Transverse colon (tissue), 4 donors: ENCODE measurements at regions not wholly inside any gene's neighbourhood (a gene's known extent, or its start where the extent isn't known, plus 50 kb on each side); places are given as distances from the start of the nearest gene placed in this dataset.

Experiments
- POLR2A ChIP-seq: fragments of 450-650 bp; IDR thresholded peaks from one replicate; pipeline ENCODE4 v1.6.1; 2016; ENCODE audit warnings: antibody characterized with exemption, mild to moderate bottlenecking, moderate library complexity
- POLR2AphosphoS5 ChIP-seq, 3 donors: sonication (generic); formaldehyde crosslinking; IDR thresholded peaks; one replicate each; pipeline ENCODE4 v1.6.1; 2016; ENCODE audit warnings: antibody characterized with exemption in 3 of 3
- TF ChIP-seq, protein P1 (sequence below), 5 experiments: fragments of 200-600 bp in 3 of 5; fragments of 450-650 bp in 2 of 5; sonication (generic) in 3 of 5; IDR thresholded peaks; 1 replicate in 2 of 5; 2 replicates in 3 of 5; pipeline ENCODE4 v1.5.1; 2016 to 2017; ENCODE audit warnings: antibody characterized with exemption in 5 of 5, inconsistent platforms in 3 of 5, mild to moderate bottlenecking in 2 of 5, moderate library complexity in 1 of 5

- TF ChIP-seq, protein P1, sequence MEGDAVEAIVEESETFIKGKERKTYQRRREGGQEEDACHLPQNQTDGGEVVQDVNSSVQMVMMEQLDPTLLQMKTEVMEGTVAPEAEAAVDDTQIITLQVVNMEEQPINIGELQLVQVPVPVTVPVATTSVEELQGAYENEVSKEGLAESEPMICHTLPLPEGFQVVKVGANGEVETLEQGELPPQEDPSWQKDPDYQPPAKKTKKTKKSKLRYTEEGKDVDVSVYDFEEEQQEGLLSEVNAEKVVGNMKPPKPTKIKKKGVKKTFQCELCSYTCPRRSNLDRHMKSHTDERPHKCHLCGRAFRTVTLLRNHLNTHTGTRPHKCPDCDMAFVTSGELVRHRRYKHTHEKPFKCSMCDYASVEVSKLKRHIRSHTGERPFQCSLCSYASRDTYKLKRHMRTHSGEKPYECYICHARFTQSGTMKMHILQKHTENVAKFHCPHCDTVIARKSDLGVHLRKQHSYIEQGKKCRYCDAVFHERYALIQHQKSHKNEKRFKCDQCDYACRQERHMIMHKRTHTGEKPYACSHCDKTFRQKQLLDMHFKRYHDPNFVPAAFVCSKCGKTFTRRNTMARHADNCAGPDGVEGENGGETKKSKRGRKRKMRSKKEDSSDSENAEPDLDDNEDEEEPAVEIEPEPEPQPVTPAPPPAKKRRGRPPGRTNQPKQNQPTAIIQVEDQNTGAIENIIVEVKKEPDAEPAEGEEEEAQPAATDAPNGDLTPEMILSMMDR (IDR thresholded peaks at IDR 0.05), result no peak
- TF ChIP-seq POLR2A (no peak), POLR2AphosphoS5 (IDR thresholded peaks at IDR 0.05) (no peak)
Observed at GRCh38 chr22:25495285-25495684, 69.2 kb upstream of the GRK3 start.
